WTC11 (cell line): ENCODE measurements at regions not wholly inside any gene's neighbourhood (a gene's known extent, or its start where the extent isn't known, plus 50 kb on each side); places are given as distances from the start of the nearest gene placed in this dataset.

Experiments
- ATAC-seq: fragments of 200-7000 bp; cut with Tn5 transposase; 2 replicates; pipeline ENCODE4 v1.10.0; 2021; ENCODE audit warnings: mild to moderate bottlenecking, moderate library complexity
- CTCF ChIA-PET: fragments of 300-600 bp; sonication (Branson Sonifier 250); formaldehyde crosslinking; loops from one replicate; lab custom pipeline; 2021; ENCODE audit warnings: antibody characterized with exemption; lab: Charles Lee
- POLR2A ChIA-PET: fragments of 350-600 bp; sonication (Branson Sonifier 250); formaldehyde crosslinking; loops from one replicate; lab custom pipeline; 2021; ENCODE audit warnings: antibody characterized with exemption; lab: Charles Lee
- DNase-seq: peaks from one replicate; pipeline ENCODE4 v3.0.0; 2021; ENCODE audit warnings: low spot score
- H3K27ac Mint-ChIP-seq: 2 replicates; pipeline ENCODE4 v1.8.0; 2021; ENCODE audit warnings: mixed read lengths
- H3K27me3 Mint-ChIP-seq: 2 replicates; pipeline ENCODE4 v1.8.0; 2021; ENCODE audit warnings: low read depth, mild to moderate bottlenecking, moderate library complexity, mixed read lengths
- H3K36me3 Mint-ChIP-seq: 2 replicates; pipeline ENCODE4 v1.8.0; 2021; ENCODE audit warnings: mixed read lengths
- H3K4me1 Mint-ChIP-seq: 2 replicates; pipeline ENCODE4 v1.8.0; 2022; ENCODE audit warnings: mixed read lengths
- H3K4me3 Mint-ChIP-seq: 2 replicates; pipeline ENCODE4 v1.8.0; 2021; ENCODE audit warnings: mild to moderate bottlenecking, moderate library complexity, mixed read lengths
- H3K9me3 Mint-ChIP-seq: 2 replicates; pipeline ENCODE4 v1.8.0; 2021; ENCODE audit warnings: mixed read lengths
- AR ChIP-seq: fragments of 250-450 bp; sonication (Bioruptor Pico); IDR thresholded peaks from 2 replicates; pipeline ENCODE4 v1.9.0; 2021; ENCODE audit warnings: mild to moderate bottlenecking
- CREB1 ChIP-seq: sonication (generic); formaldehyde crosslinking; IDR thresholded peaks from 2 replicates; pipeline ENCODE4 v1.8.0; 2023; ENCODE audit warnings: mild to moderate bottlenecking, missing genetic modification reagents
- CREM ChIP-seq: sonication (generic); formaldehyde crosslinking; IDR thresholded peaks from 2 replicates; pipeline ENCODE4 v1.8.1; 2022; ENCODE audit warnings: mild to moderate bottlenecking, missing genetic modification reagents, moderate library complexity
- IRF2 ChIP-seq: sonication (generic); formaldehyde crosslinking; IDR thresholded peaks from 2 replicates; pipeline ENCODE4 v1.8.0; 2022; ENCODE audit warnings: low read depth, missing genetic modification reagents, borderline replicate concordance
- PRDM15 ChIP-seq: sonication (generic); formaldehyde crosslinking; IDR thresholded peaks from 2 replicates; pipeline ENCODE4 v1.8.0; 2022; ENCODE audit warnings: missing genetic modification reagents
- SOX15 ChIP-seq: fragments of 250-450 bp; sonication (Bioruptor Pico); IDR thresholded peaks from 2 replicates; pipeline ENCODE4 v1.9.0; 2021; ENCODE audit warnings: mild to moderate bottlenecking
- TCF7 ChIP-seq: sonication (generic); formaldehyde crosslinking; IDR thresholded peaks from 2 replicates; pipeline ENCODE4 v1.8.0; 2022; ENCODE audit warnings: mild to moderate bottlenecking, low read depth, missing genetic modification reagents, moderate library complexity
- TEAD1 ChIP-seq: sonication (generic); formaldehyde crosslinking; IDR thresholded peaks from 2 replicates; pipeline ENCODE4 v1.8.0; 2022; ENCODE audit warnings: mild to moderate bottlenecking, missing genetic modification reagents
- TP53 ChIP-seq: sonication (generic); formaldehyde crosslinking; IDR thresholded peaks from 2 replicates; pipeline ENCODE4 v1.8.1; 2023; ENCODE audit warnings: mild to moderate bottlenecking, missing genetic modification reagents
- ZBTB43 ChIP-seq: sonication (generic); formaldehyde crosslinking; IDR thresholded peaks from 2 replicates; pipeline ENCODE4 v1.8.1; 2023; ENCODE audit warnings: mild to moderate bottlenecking, missing genetic modification reagents
- ZNF232 ChIP-seq: sonication (generic); formaldehyde crosslinking; IDR thresholded peaks from 2 replicates; pipeline ENCODE4 v1.8.0; 2022; ENCODE audit warnings: mild to moderate bottlenecking, missing genetic modification reagents
- ZNF263 ChIP-seq: sonication (generic); formaldehyde crosslinking; IDR thresholded peaks from 2 replicates; pipeline ENCODE4 v1.8.1; 2022; ENCODE audit warnings: low read depth, mild to moderate bottlenecking, moderate library complexity, missing genetic modification reagents
- ZNF317 ChIP-seq: sonication (generic); formaldehyde crosslinking; IDR thresholded peaks from 2 replicates; pipeline ENCODE4 v1.8.1; 2023; ENCODE audit warnings: low read depth, mild to moderate bottlenecking, moderate library complexity, missing genetic modification reagents, borderline replicate concordance
- ZNF416 ChIP-seq: fragments of 250-450 bp; sonication (Bioruptor Pico); IDR thresholded peaks from 2 replicates; pipeline ENCODE4 v1.9.0; 2021; ENCODE audit warnings: mild to moderate bottlenecking, inconsistent platforms
- ZNF425 ChIP-seq: fragments of 250-450 bp; sonication (Bioruptor Pico); conservative IDR thresholded peaks from 2 replicates; pipeline ENCODE4 v1.9.0; 2021; ENCODE audit warnings: mild to moderate bottlenecking
- ZNF671 ChIP-seq: fragments of 250-450 bp; sonication (Bioruptor Pico); IDR thresholded peaks from 2 replicates; pipeline ENCODE4 v1.8.0; 2021; ENCODE audit warnings: mild to moderate bottlenecking

GRCh38 chr2:172342078-172342477 is 85.3 kb upstream of the ITGA6 start:
- H3K27ac Mint-ChIP-seq: no peak overlapping the region
- peaks cover 8% of the 10 kb centered on the region; the same call in 1 of the 2 replicates for H3K27me3 Mint-ChIP-seq

GRCh38 chr2:172342611-172343010 is 84.8 kb upstream of the ITGA6 start:
- ATAC-seq (no peak), DNase-seq (no peak)
- Mint-ChIP-seq H3K36me3 (peaks cover 33% of the 10 kb centered on the region), H3K4me3 (no peak overlapping the region), H3K9me3 (peaks cover 34% of the 10 kb centered on the region), H3K4me1 (peaks cover 27% of the 10 kb centered on the region), H3K27me3 (peaks cover 5% of the 10 kb centered on the region; the same call in 1 of the 2 replicates), H3K27ac (no peak overlapping the region)
- TF ChIP-seq PRDM15: no peak
- TF ChIP-seq ZNF416 (CRISPR knock-in tag): no peak
- no peak for TF ChIP-seq CREB1
- no peak for TF ChIP-seq ZNF671 (CRISPR knock-in tag)
- no peak for TF ChIP-seq TP53 (CRISPR knock-in tag)
- POLR2A ChIA-PET: no interaction called here
- CTCF ChIA-PET: interaction anchor here (0.8 to 1.1 kb wide), 2 partner anchors 119 to 215 kb away, joined by 3 read pairs; no protein-coding TSS in a partner anchor

More at GRCh38 chr2:172342078-172342477, 85.3 kb upstream of the ITGA6 start:
- Mint-ChIP-seq H3K36me3 (peaks cover 30% of the 10 kb centered on the region), H3K9me3 (peaks cover 29% of the 10 kb centered on the region), H3K4me1 (peaks cover 27% of the 10 kb centered on the region), H3K4me3 (no peak overlapping the region)
- no peak for ATAC-seq
- CTCF ChIA-PET: interaction anchor here (0.6 to 1.1 kb wide), 3 partner anchors 120 to 215 kb away, joined by 3 to 4 read pairs (median 3); no protein-coding TSS in a partner anchor
- no peak for TF ChIP-seq TCF7
- no peak for TF ChIP-seq CREM (CRISPR knock-in tag)
- TF ChIP-seq ZNF263 (CRISPR knock-in tag): 0 out of 2 replicates have a peak, but pooled peaks have one; percentile 23
- POLR2A ChIA-PET: no interaction called here
- no peak for DNase-seq

GRCh38 chr2:172344159-172344558 is 83.2 kb upstream of the ITGA6 start:
- Mint-ChIP-seq H3K4me3 (no peak overlapping the region), H3K27ac (no peak overlapping the region), H3K9me3 (peaks cover 34% of the 10 kb centered on the region), H3K36me3 (peaks cover 33% of the 10 kb centered on the region), H3K27me3 (peaks cover 5% of the 10 kb centered on the region; the same call in 1 of the 2 replicates), H3K4me1 (peaks cover 20% of the 10 kb centered on the region)
- ATAC-seq (no peak), DNase-seq (no peak)
- POLR2A ChIA-PET: no interaction called here
- CTCF ChIA-PET: no interaction called here
- TF ChIP-seq SOX15 (no peak), AR (no peak), ZBTB43 (no peak), ZNF425 (CRISPR knock-in tag) (no peak), IRF2 (no peak), ZNF232 (no peak), ZNF317 (CRISPR knock-in tag) (no peak), TEAD1 (CRISPR knock-in tag) (no peak)
